GM19099 (cell line): ENCODE measurements at regions not wholly inside any gene's neighbourhood (a gene's known extent, or its start where the extent isn't known, plus 50 kb on each side); places are given as distances from the start of the nearest gene placed in this dataset.

Source experiments
- POLR2A ChIP-seq: IDR thresholded peaks from 3 replicates; pipeline ENCODE4 v1.6.1; 2011; ENCODE audit warnings: low read depth; ENCODE audit not compliant: insufficient read length; ENCODE audit errors: extremely low read depth

- no peak for TF ChIP-seq POLR2A
These were observed 153.5 kb downstream of the DLEU7 start for GRCh38 chr13:50690006-50690405.

- TF ChIP-seq POLR2A, result no peak
These were observed 152.3 kb downstream of the DLEU7 start for GRCh38 chr13:50691176-50691680.

- no peak for TF ChIP-seq POLR2A
These were observed 151.7 kb downstream of the DLEU7 start for GRCh38 chr13:50691681-50692263.

- TF ChIP-seq POLR2A, result no peak
These were observed 151.0 kb downstream of the DLEU7 start for GRCh38 chr13:50692396-50692915.

- TF ChIP-seq POLR2A, result no peak
These were observed 149.8 kb downstream of the DLEU7 start for GRCh38 chr13:50693727-50694126.

GRCh38 chr13:50697746-50698539 is 145.5 kb downstream of the DLEU7 start:
- no peak for TF ChIP-seq POLR2A

GRCh38 chr13:50699874-50700663 is 143.4 kb downstream of the DLEU7 start:
- no peak for TF ChIP-seq POLR2A

- TF ChIP-seq POLR2A, result no peak
These were observed 142.7 kb downstream of the DLEU7 start for GRCh38 chr13:50700664-50701305.

GRCh38 chr13:50701469-50701868 is 142.0 kb downstream of the DLEU7 start:
- TF ChIP-seq POLR2A, result no peak

GRCh38 chr13:50706505-50706904 is 137.0 kb downstream of the DLEU7 start:
- no peak for TF ChIP-seq POLR2A

GRCh38 chr13:50707628-50708027 is 135.9 kb downstream of the DLEU7 start:
- TF ChIP-seq POLR2A, result no peak

GRCh38 chr13:50708461-50708860 is 135.0 kb downstream of the DLEU7 start:
- TF ChIP-seq POLR2A, result no peak

GRCh38 chr13:50709058-50709457 is 134.4 kb downstream of the DLEU7 start:
- no peak for TF ChIP-seq POLR2A

- TF ChIP-seq POLR2A, result no peak
These were observed 132.2 kb downstream of the DLEU7 start for GRCh38 chr13:50711131-50711815.
